ENCODE measurements at regions not wholly inside any gene's neighbourhood (a gene's known extent, or its start where the extent isn't known, plus 50 kb on each side); places are given as distances from the start of the nearest gene placed in this dataset.

GRCh38 chr1:58923090-58923470, 139.2 kb upstream of the JUN start:
- no peak overlapping the region for H3K9ac ChIP-seq (ENCODE audit: low read length)
- no peaks in the 10 kb centered on the region for H3K36me3 ChIP-seq (ENCODE audit: control insufficient read depth, insufficient read depth, low read length)
- peaks cover 36% of the 10 kb centered on the region for H3K4me1 ChIP-seq (ENCODE audit: control insufficient read depth, insufficient read depth, low read length)
- no peaks in the 10 kb centered on the region for H3K9me3 ChIP-seq (ENCODE audit: control insufficient read depth, low read length)
- no peak overlapping the region for H3K4me3 ChIP-seq (ENCODE audit: low read length)
- no peaks in the 10 kb centered on the region for H3K27me3 ChIP-seq (ENCODE audit: control insufficient read depth, insufficient read depth, low read length)

GRCh38 chr1:58924016-58924565, 140.2 kb upstream of the JUN start:
- H3K36me3 ChIP-seq (ENCODE audit: control insufficient read depth, insufficient read depth, low read length) = no peaks in the 10 kb centered on the region
- no peaks in the 10 kb centered on the region for H3K9me3 ChIP-seq (ENCODE audit: control insufficient read depth, low read length)
- no peak overlapping the region for H3K4me3 ChIP-seq (ENCODE audit: low read length)
- no peaks in the 10 kb centered on the region for H3K27me3 ChIP-seq (ENCODE audit: control insufficient read depth, insufficient read depth, low read length)
- peaks cover 45% of the 10 kb centered on the region for H3K4me1 ChIP-seq (ENCODE audit: control insufficient read depth, insufficient read depth, low read length)
- no peak overlapping the region for H3K9ac ChIP-seq (ENCODE audit: low read length)

- H3K9me3 ChIP-seq (ENCODE audit: control insufficient read depth, low read length) = no peaks in the 10 kb centered on the region
- no peaks in the 10 kb centered on the region for H3K36me3 ChIP-seq (ENCODE audit: control insufficient read depth, insufficient read depth, low read length)
- H3K4me3 ChIP-seq (ENCODE audit: low read length) = no peak overlapping the region
- no peaks in the 10 kb centered on the region for H3K27me3 ChIP-seq (ENCODE audit: control insufficient read depth, insufficient read depth, low read length)
- peaks cover 52% of the 10 kb centered on the region for H3K4me1 ChIP-seq (ENCODE audit: control insufficient read depth, insufficient read depth, low read length)
- H3K9ac ChIP-seq (ENCODE audit: low read length) = no peak overlapping the region
These were observed 141.0 kb upstream of the JUN start for GRCh38 chr1:58924821-58925220.

GRCh38 chr1:58925247-58925646, 141.4 kb upstream of the JUN start:
- Histone ChIP-seq H3K9me3 (ENCODE audit: control insufficient read depth, low read length) (no peaks in the 10 kb centered on the region), H3K4me3 (ENCODE audit: low read length) (no peak overlapping the region), H3K9ac (ENCODE audit: low read length) (no peak overlapping the region), H3K27me3 (ENCODE audit: control insufficient read depth, insufficient read depth, low read length) (no peaks in the 10 kb centered on the region), H3K36me3 (ENCODE audit: control insufficient read depth, insufficient read depth, low read length) (no peaks in the 10 kb centered on the region), H3K4me1 (ENCODE audit: control insufficient read depth, insufficient read depth, low read length) (peaks cover 57% of the 10 kb centered on the region)

GRCh38 chr1:58926152-58926551, 142.3 kb upstream of the JUN start:
- H3K4me1 ChIP-seq (ENCODE audit: control insufficient read depth, insufficient read depth, low read length) = peaks cover 66% of the 10 kb centered on the region
- no peaks in the 10 kb centered on the region for H3K27me3 ChIP-seq (ENCODE audit: control insufficient read depth, insufficient read depth, low read length)
- H3K36me3 ChIP-seq (ENCODE audit: control insufficient read depth, insufficient read depth, low read length) = no peaks in the 10 kb centered on the region
- H3K4me3 ChIP-seq (ENCODE audit: low read length) = no peak overlapping the region
- no peaks in the 10 kb centered on the region for H3K9me3 ChIP-seq (ENCODE audit: control insufficient read depth, low read length)
- H3K9ac ChIP-seq (ENCODE audit: low read length) = no peak overlapping the region

- H3K9ac ChIP-seq (ENCODE audit: low read length) = no peak overlapping the region
- no peaks in the 10 kb centered on the region for H3K27me3 ChIP-seq (ENCODE audit: control insufficient read depth, insufficient read depth, low read length)
- no peak overlapping the region for H3K4me3 ChIP-seq (ENCODE audit: low read length)
- H3K4me1 ChIP-seq (ENCODE audit: control insufficient read depth, insufficient read depth, low read length) = peaks cover 67% of the 10 kb centered on the region
- no peaks in the 10 kb centered on the region for H3K36me3 ChIP-seq (ENCODE audit: control insufficient read depth, insufficient read depth, low read length)
- H3K9me3 ChIP-seq (ENCODE audit: control insufficient read depth, low read length) = no peaks in the 10 kb centered on the region
These were observed 143.3 kb upstream of the JUN start for GRCh38 chr1:58927041-58927721.

GRCh38 chr1:58927722-58928085, 143.9 kb upstream of the JUN start:
- no peak overlapping the region for H3K9ac ChIP-seq (ENCODE audit: low read length)
- no peaks in the 10 kb centered on the region for H3K36me3 ChIP-seq (ENCODE audit: control insufficient read depth, insufficient read depth, low read length)
- H3K4me1 ChIP-seq (ENCODE audit: control insufficient read depth, insufficient read depth, low read length) = peaks cover 63% of the 10 kb centered on the region
- no peak overlapping the region for H3K4me3 ChIP-seq (ENCODE audit: low read length)
- H3K27me3 ChIP-seq (ENCODE audit: control insufficient read depth, insufficient read depth, low read length) = no peaks in the 10 kb centered on the region
- H3K9me3 ChIP-seq (ENCODE audit: control insufficient read depth, low read length) = no peaks in the 10 kb centered on the region

GRCh38 chr1:58928514-58928913, 144.7 kb upstream of the JUN start:
- H3K4me1 ChIP-seq (ENCODE audit: control insufficient read depth, insufficient read depth, low read length) = peaks cover 65% of the 10 kb centered on the region
- H3K4me3 ChIP-seq (ENCODE audit: low read length) = no peak overlapping the region

GRCh38 chr1:58929671-58930325, 146.0 kb upstream of the JUN start:
- Histone ChIP-seq H3K36me3 (ENCODE audit: control insufficient read depth, insufficient read depth, low read length) (no peaks in the 10 kb centered on the region), H3K4me1 (ENCODE audit: control insufficient read depth, insufficient read depth, low read length) (peaks cover 68% of the 10 kb centered on the region), H3K27me3 (ENCODE audit: control insufficient read depth, insufficient read depth, low read length) (no peaks in the 10 kb centered on the region), H3K9ac (ENCODE audit: low read length) (no peak overlapping the region), H3K4me3 (ENCODE audit: low read length) (no peak overlapping the region), H3K9me3 (ENCODE audit: control insufficient read depth, low read length) (no peaks in the 10 kb centered on the region)

More at GRCh38 chr1:58928514-58928913, 144.7 kb upstream of the JUN start:
- Histone ChIP-seq H3K27me3 (ENCODE audit: control insufficient read depth, insufficient read depth, low read length) (no peaks in the 10 kb centered on the region), H3K36me3 (ENCODE audit: control insufficient read depth, insufficient read depth, low read length) (no peaks in the 10 kb centered on the region), H3K9ac (ENCODE audit: low read length) (no peak overlapping the region), H3K9me3 (ENCODE audit: control insufficient read depth, low read length) (no peaks in the 10 kb centered on the region)

- no peak overlapping the region for H3K4me3 ChIP-seq (ENCODE audit: low read length)
- no peaks in the 10 kb centered on the region for H3K36me3 ChIP-seq (ENCODE audit: control insufficient read depth, insufficient read depth, low read length)
- H3K4me1 ChIP-seq (ENCODE audit: control insufficient read depth, insufficient read depth, low read length) = peaks cover 65% of the 10 kb centered on the region
- H3K9me3 ChIP-seq (ENCODE audit: control insufficient read depth, low read length) = no peaks in the 10 kb centered on the region
- H3K9ac ChIP-seq (ENCODE audit: low read length) = no peak overlapping the region
- no peaks in the 10 kb centered on the region for H3K27me3 ChIP-seq (ENCODE audit: control insufficient read depth, insufficient read depth, low read length)
These were observed 147.2 kb upstream of the JUN start for GRCh38 chr1:58931024-58931423.

GRCh38 chr1:58931756-58932155, 147.9 kb upstream of the JUN start:
- Histone ChIP-seq H3K4me1 (ENCODE audit: control insufficient read depth, insufficient read depth, low read length) (peaks cover 58% of the 10 kb centered on the region), H3K36me3 (ENCODE audit: control insufficient read depth, insufficient read depth, low read length) (no peaks in the 10 kb centered on the region), H3K4me3 (ENCODE audit: low read length) (no peak overlapping the region), H3K9me3 (ENCODE audit: control insufficient read depth, low read length) (no peaks in the 10 kb centered on the region), H3K27me3 (ENCODE audit: control insufficient read depth, insufficient read depth, low read length) (no peaks in the 10 kb centered on the region), H3K9ac (ENCODE audit: low read length) (no peak overlapping the region)

- Histone ChIP-seq H3K36me3 (ENCODE audit: control insufficient read depth, insufficient read depth, low read length) (no peaks in the 10 kb centered on the region), H3K9ac (ENCODE audit: low read length) (no peak overlapping the region), H3K4me3 (ENCODE audit: low read length) (no peak overlapping the region), H3K9me3 (ENCODE audit: control insufficient read depth, low read length) (no peaks in the 10 kb centered on the region), H3K4me1 (ENCODE audit: control insufficient read depth, insufficient read depth, low read length) (peaks cover 45% of the 10 kb centered on the region), H3K27me3 (ENCODE audit: control insufficient read depth, insufficient read depth, low read length) (no peaks in the 10 kb centered on the region)
These were observed 149.2 kb upstream of the JUN start for GRCh38 chr1:58932859-58933598.
